Loucy (cell line): ENCODE measurements at regions not wholly inside any gene's neighbourhood (a gene's known extent, or its start where the extent isn't known, plus 50 kb on each side); places are given as distances from the start of the nearest gene placed in this dataset.

Experiments
- H2AFZ ChIP-seq: fragments of 200-600 bp; sonication (generic); 2 replicates; pipeline ENCODE4 v1.6.0; 2016; ENCODE audit warnings: antibody characterized with exemption, mild to moderate bottlenecking, low read length, moderate library complexity
- H3F3A ChIP-seq: fragments of 200-600 bp; 2 replicates; pipeline ENCODE4 v1.6.0; 2016; ENCODE audit warnings: antibody characterized with exemption, low read depth, mild to moderate bottlenecking
- H3K27me3 ChIP-seq: fragments of 200-600 bp; sonication (generic); 2 replicates; pipeline ENCODE4 v1.6.1; 2014; ENCODE audit warnings: low read length, mild to moderate bottlenecking; ENCODE audit not compliant: insufficient read depth, poor library complexity, severe bottlenecking
- H3K36me3 ChIP-seq: fragments of 200-600 bp; sonication (generic); 2 replicates; pipeline ENCODE4 v1.6.1; 2016; ENCODE audit warnings: low read length; ENCODE audit not compliant: insufficient read depth
- H3K4me1 ChIP-seq: fragments of 200-600 bp; sonication (generic); 2 replicates; pipeline ENCODE4 v1.5.1; 2014; ENCODE audit warnings: low read length, mild to moderate bottlenecking; ENCODE audit not compliant: insufficient read depth, poor library complexity, severe bottlenecking
- H3K4me2 ChIP-seq: fragments of 200-600 bp; sonication (generic); 2 replicates; pipeline ENCODE4 v1.6.0; 2014; ENCODE audit warnings: antibody characterized with exemption, low read length, low read depth, mild to moderate bottlenecking; ENCODE audit not compliant: poor library complexity, severe bottlenecking
- H3K4me3 ChIP-seq: fragments of 200-600 bp; sonication (generic); 2 replicates; pipeline ENCODE4 v1.5.1; 2014; ENCODE audit warnings: low read length, mild to moderate bottlenecking, mixed read lengths; ENCODE audit not compliant: poor library complexity, severe bottlenecking
- H3K79me2 ChIP-seq: fragments of 200-600 bp; sonication (generic); 2 replicates; pipeline ENCODE4 v1.6.1; 2014; ENCODE audit warnings: low read length; ENCODE audit not compliant: insufficient read depth
- H3K9ac ChIP-seq: fragments of 200-600 bp; sonication (generic); 2 replicates; pipeline ENCODE4 v1.6.0; 2014; ENCODE audit warnings: mild to moderate bottlenecking, low read depth, low read length, moderate library complexity; ENCODE audit not compliant: poor library complexity, severe bottlenecking
- H3K9me2 ChIP-seq: fragments of 200-600 bp; sonication (generic); replicated peaks from 2 replicates; pipeline ENCODE4 v1.6.1; 2016; ENCODE audit warnings: low read depth, low read length, mixed read lengths
- H3K9me3 ChIP-seq: fragments of 200-600 bp; sonication (generic); 2 replicates; pipeline ENCODE4 v1.6.1; 2014; ENCODE audit warnings: mild to moderate bottlenecking, antibody characterized with exemption, low read length, low read depth; ENCODE audit not compliant: insufficient read depth
- H4K20me1 ChIP-seq: fragments of 200-600 bp; sonication (generic); 2 replicates; pipeline ENCODE4 v1.6.0; 2014; ENCODE audit warnings: antibody characterized with exemption, low read length, mild to moderate bottlenecking; ENCODE audit not compliant: insufficient read depth, poor library complexity, severe bottlenecking
- EZH2phosphoT487 ChIP-seq: fragments of 200-600 bp; IDR thresholded peaks from 2 replicates; pipeline ENCODE4 v1.6.1; 2018; ENCODE audit warnings: antibody characterized with exemption, mild to moderate bottlenecking, moderate library complexity, borderline replicate concordance
- TF ChIP-seq, protein P1 (sequence below): fragments of 200-600 bp; sonication (generic); conservative IDR thresholded peaks from 2 replicates; pipeline ENCODE4 v1.5.1; 2014; ENCODE audit warnings: mild to moderate bottlenecking, antibody characterized with exemption, low read length

DNA sequence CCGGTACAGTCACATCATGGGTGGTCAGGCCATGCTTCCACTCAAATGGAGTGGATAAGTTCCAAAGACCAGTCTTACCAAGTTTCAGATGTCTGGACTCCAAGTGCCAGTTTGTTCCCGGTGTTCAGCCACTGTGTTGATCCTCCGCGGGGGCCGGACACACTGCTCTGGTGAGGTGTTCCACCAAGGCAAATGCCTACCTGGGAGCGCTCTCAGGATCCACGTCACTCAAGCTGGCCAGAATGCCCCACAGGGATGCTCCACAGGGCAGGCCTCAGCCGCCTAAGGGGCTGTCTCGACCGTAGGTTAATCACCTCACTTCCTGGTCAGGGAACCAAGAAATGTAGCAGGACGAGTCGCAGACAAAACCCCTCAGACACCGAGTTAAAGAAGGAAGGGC lies 258.0 kb upstream of the GRID2 start:
- Histone ChIP-seq H3K9me3 (no peaks in the 10 kb centered on the region), H3K79me2 (no peaks in the 10 kb centered on the region), H3K27me3 (no peaks in the 10 kb centered on the region), H3K9ac (no peak overlapping the region), H4K20me1 (no peaks in the 10 kb centered on the region), H3K4me3 (no peak overlapping the region), H3K4me1 (no peaks in the 10 kb centered on the region), H3F3A (no peaks in the 10 kb centered on the region), H2AFZ (no peak overlapping the region), H3K9me2 (no peaks in the 10 kb centered on the region), H3K36me3 (no peaks in the 10 kb centered on the region), H3K4me2 (no peak overlapping the region)
- no peak for TF ChIP-seq EZH2phosphoT487
- TF ChIP-seq, protein P1, sequence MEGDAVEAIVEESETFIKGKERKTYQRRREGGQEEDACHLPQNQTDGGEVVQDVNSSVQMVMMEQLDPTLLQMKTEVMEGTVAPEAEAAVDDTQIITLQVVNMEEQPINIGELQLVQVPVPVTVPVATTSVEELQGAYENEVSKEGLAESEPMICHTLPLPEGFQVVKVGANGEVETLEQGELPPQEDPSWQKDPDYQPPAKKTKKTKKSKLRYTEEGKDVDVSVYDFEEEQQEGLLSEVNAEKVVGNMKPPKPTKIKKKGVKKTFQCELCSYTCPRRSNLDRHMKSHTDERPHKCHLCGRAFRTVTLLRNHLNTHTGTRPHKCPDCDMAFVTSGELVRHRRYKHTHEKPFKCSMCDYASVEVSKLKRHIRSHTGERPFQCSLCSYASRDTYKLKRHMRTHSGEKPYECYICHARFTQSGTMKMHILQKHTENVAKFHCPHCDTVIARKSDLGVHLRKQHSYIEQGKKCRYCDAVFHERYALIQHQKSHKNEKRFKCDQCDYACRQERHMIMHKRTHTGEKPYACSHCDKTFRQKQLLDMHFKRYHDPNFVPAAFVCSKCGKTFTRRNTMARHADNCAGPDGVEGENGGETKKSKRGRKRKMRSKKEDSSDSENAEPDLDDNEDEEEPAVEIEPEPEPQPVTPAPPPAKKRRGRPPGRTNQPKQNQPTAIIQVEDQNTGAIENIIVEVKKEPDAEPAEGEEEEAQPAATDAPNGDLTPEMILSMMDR, result no peak

DNA sequence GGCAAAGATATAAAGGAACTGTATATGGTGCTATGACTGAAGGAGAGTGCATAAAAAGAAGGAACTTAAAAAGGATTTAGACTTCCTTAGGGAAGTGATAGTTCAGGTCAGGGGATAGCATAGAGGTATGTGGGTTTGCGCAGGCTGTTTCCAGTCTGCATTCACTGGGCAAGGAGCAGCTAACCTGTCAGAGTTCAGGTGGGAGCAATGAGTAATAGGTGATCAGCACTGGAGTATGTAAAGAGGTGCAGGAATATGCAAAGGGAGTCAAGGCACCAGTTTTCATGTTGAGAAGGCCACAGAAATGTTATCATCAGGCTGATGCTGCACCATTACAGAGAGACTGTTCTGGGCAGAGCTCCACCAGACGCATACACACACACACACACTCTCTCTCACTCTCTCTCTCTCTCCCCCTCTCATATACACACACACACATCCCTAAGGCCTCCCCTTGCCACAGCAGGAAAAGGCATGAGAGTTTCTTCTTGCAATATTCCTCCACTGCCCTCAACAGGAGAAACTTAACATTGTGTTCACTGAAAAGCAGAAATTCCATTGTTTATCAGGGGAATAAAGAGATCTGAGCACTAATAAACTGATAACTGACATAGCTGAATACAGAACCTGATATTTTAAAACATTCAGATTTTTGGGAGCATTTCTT lies 256.4 kb upstream of the GRID2 start:
- Histone ChIP-seq H3K9ac (no peak overlapping the region), H4K20me1 (no peaks in the 10 kb centered on the region), H3F3A (no peaks in the 10 kb centered on the region), H3K9me3 (no peaks in the 10 kb centered on the region), H3K27me3 (no peaks in the 10 kb centered on the region), H3K4me1 (no peaks in the 10 kb centered on the region), H3K9me2 (no peaks in the 10 kb centered on the region), H3K4me2 (no peak overlapping the region), H3K4me3 (no peak overlapping the region), H3K79me2 (no peaks in the 10 kb centered on the region), H2AFZ (no peak overlapping the region), H3K36me3 (no peaks in the 10 kb centered on the region)
- TF ChIP-seq, protein P1, result no peak
- TF ChIP-seq EZH2phosphoT487, result no peak

DNA sequence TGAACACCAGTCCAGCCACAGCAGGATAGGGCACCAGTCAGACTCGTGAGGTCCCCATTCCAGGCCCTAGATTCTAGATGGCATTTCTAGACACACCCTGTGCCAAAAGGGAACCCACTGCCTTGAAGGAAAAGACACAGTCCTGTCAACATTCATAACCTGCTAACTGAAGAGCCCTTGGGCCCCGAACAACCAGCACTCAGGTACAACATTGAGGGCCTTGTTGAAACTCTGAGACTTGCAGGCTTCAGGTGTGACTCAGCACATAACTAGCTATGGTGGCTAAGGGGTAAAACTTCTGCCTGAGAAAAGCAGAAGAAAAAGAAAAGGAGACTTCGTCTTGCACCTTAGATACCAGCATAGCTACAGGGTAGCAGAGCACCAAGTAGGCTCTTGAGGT lies 252.9 kb upstream of the GRID2 start:
- Histone ChIP-seq H3K27me3 (no peaks in the 10 kb centered on the region), H3K4me3 (no peak overlapping the region), H3K4me1 (no peaks in the 10 kb centered on the region), H3K4me2 (no peak overlapping the region), H4K20me1 (no peaks in the 10 kb centered on the region), H3F3A (no peaks in the 10 kb centered on the region), H3K36me3 (no peaks in the 10 kb centered on the region), H3K9me3 (no peaks in the 10 kb centered on the region), H3K9ac (no peak overlapping the region), H3K9me2 (no peaks in the 10 kb centered on the region), H3K79me2 (no peaks in the 10 kb centered on the region), H2AFZ (no peak overlapping the region)
- TF ChIP-seq, protein P1, result no peak
- no peak for TF ChIP-seq EZH2phosphoT487
